OCI-LY3 (cell line): ENCODE measurements at regions not wholly inside any gene's neighbourhood (a gene's known extent, or its start where the extent isn't known, plus 50 kb on each side); places are given as distances from the start of the nearest gene placed in this dataset.

Source experiments
- H2AFZ ChIP-seq: fragments of 200-600, 300-600 bp; shearing (Covaris generic); 2 replicates; pipeline ENCODE4 v1.6.0; 2014; ENCODE audit warnings: antibody characterized with exemption, low read depth, low read length
- H3K27ac ChIP-seq: fragments of 200-600, 300-600 bp; sonication (generic); 2 replicates; pipeline ENCODE4 v1.5.1; 2014; ENCODE audit warnings: mild to moderate bottlenecking, low read length, moderate library complexity, mixed read lengths
- H3K27me3 ChIP-seq: fragments of 200-600, 300-600 bp; sonication (generic); 2 replicates; pipeline ENCODE4 v1.6.1; 2014; ENCODE audit warnings: low read depth, low read length, mixed read lengths
- H3K36me3 ChIP-seq: fragments of 200-600, 300-600 bp; sonication (generic); replicated peaks from 2 replicates; pipeline ENCODE3; 2014; ENCODE audit warnings: low read depth, low read length, mixed read lengths
- H3K4me1 ChIP-seq: fragments of 300-600, 200-600 bp; sonication (generic); 2 replicates; pipeline ENCODE4 v1.6.1; 2014; ENCODE audit warnings: low read length, mixed read lengths
- H3K4me2 ChIP-seq: fragments of 200-600, 300-600 bp; sonication (generic); 2 replicates; pipeline ENCODE4 v1.6.1; 2014; ENCODE audit warnings: low read length, mixed read lengths
- H3K4me3 ChIP-seq: fragments of 300-600, 200-600 bp; sonication (generic); 2 replicates; pipeline ENCODE4 v1.5.1; 2014; ENCODE audit warnings: antibody characterized with exemption, mild to moderate bottlenecking, low read length, moderate library complexity
- H3K79me2 ChIP-seq: fragments of 300-600, 200-600 bp; shearing (Covaris generic); 2 replicates; pipeline ENCODE4 v1.6.1; 2014; ENCODE audit warnings: mild to moderate bottlenecking, low read length, mixed read lengths
- H3K9ac ChIP-seq: fragments of 300-600, 200-600 bp; shearing (Covaris generic); 2 replicates; pipeline ENCODE4 v1.6.0; 2014; ENCODE audit warnings: mild to moderate bottlenecking, low read length, moderate library complexity
- H3K9me3 ChIP-seq: fragments of 200-600, 300-600 bp; shearing (Covaris generic); 2 replicates; pipeline ENCODE4 v1.6.1; 2014; ENCODE audit warnings: low read length, mixed read lengths; ENCODE audit not compliant: insufficient read depth
- H4K20me1 ChIP-seq: fragments of 200-600, 300-600 bp; sonication (generic); 2 replicates; pipeline ENCODE4 v1.6.1; 2016; ENCODE audit warnings: low read length, mixed read lengths; ENCODE audit not compliant: insufficient read depth
- EZH2phosphoT487 ChIP-seq: fragments of 200-600 bp; shearing (Covaris generic); IDR thresholded peaks from 2 replicates; pipeline ENCODE4 v1.6.1; 2018; ENCODE audit warnings: antibody characterized with exemption, mixed run types, low read depth
- TF ChIP-seq, protein P1 (sequence below): fragments of 200-600, 300-600 bp; sonication (generic); IDR thresholded peaks from 2 replicates; pipeline ENCODE4 v1.5.1; 2014; ENCODE audit warnings: antibody characterized with exemption, low read length, low read depth

GRCh38 chr4:27595571-27596360 lies 735.1 kb downstream of the STIM2 start:
- Histone ChIP-seq H3K79me2 (no peaks in the 10 kb centered on the region), H3K9ac (no peak overlapping the region), H3K36me3 (no peaks in the 10 kb centered on the region)

GRCh38 chr4:27602172-27602571 lies 741.5 kb downstream of the STIM2 start:
- Histone ChIP-seq H3K27ac (no peak overlapping the region), H3K27me3 (no peaks in the 10 kb centered on the region), H3K36me3 (no peaks in the 10 kb centered on the region), H4K20me1 (no peaks in the 10 kb centered on the region), H3K9ac (no peak overlapping the region), H3K9me3 (no peaks in the 10 kb centered on the region), H3K4me1 (no peaks in the 10 kb centered on the region), H2AFZ (no peak overlapping the region), H3K4me3 (no peak overlapping the region), H3K4me2 (no peak overlapping the region), H3K79me2 (no peaks in the 10 kb centered on the region)
- TF ChIP-seq EZH2phosphoT487, result no peak
- TF ChIP-seq, protein P1, sequence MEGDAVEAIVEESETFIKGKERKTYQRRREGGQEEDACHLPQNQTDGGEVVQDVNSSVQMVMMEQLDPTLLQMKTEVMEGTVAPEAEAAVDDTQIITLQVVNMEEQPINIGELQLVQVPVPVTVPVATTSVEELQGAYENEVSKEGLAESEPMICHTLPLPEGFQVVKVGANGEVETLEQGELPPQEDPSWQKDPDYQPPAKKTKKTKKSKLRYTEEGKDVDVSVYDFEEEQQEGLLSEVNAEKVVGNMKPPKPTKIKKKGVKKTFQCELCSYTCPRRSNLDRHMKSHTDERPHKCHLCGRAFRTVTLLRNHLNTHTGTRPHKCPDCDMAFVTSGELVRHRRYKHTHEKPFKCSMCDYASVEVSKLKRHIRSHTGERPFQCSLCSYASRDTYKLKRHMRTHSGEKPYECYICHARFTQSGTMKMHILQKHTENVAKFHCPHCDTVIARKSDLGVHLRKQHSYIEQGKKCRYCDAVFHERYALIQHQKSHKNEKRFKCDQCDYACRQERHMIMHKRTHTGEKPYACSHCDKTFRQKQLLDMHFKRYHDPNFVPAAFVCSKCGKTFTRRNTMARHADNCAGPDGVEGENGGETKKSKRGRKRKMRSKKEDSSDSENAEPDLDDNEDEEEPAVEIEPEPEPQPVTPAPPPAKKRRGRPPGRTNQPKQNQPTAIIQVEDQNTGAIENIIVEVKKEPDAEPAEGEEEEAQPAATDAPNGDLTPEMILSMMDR, result no peak

More at GRCh38 chr4:27595571-27596360, 735.1 kb downstream of the STIM2 start:
- no peak overlapping the region for H3K27ac ChIP-seq
- no peaks in the 10 kb centered on the region for H4K20me1 ChIP-seq
- H2AFZ ChIP-seq, result no peak overlapping the region
- H3K4me2 ChIP-seq, result no peak overlapping the region
- no peaks in the 10 kb centered on the region for H3K27me3 ChIP-seq
- TF ChIP-seq, protein P1, result no peak
- TF ChIP-seq EZH2phosphoT487, result no peak
- no peak overlapping the region for H3K4me3 ChIP-seq
- no peaks in the 10 kb centered on the region for H3K4me1 ChIP-seq
- H3K9me3 ChIP-seq, result no peaks in the 10 kb centered on the region

DNA sequence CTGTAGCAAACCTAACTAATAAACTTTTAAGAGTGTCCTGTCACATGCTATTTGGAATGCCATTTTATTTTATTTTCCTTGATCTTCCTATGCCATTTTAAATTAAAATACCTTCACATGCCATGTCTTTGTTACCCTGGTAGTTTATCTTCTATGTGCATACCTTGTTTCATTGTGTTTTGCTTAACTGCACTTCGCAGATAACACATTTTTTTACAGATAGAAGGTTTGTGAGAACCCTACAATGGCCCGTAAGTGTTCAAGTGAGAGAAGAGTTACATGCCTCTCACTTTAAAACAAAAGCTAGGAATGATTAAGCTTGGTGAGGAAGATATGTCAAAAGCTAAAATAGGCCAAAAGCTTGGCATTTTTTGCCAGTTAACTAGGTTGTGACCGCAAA lies 744.1 kb downstream of the STIM2 start:
- Histone ChIP-seq H3K9me3 (no peaks in the 10 kb centered on the region), H3K4me1 (no peaks in the 10 kb centered on the region), H3K4me3 (no peak overlapping the region), H3K79me2 (no peaks in the 10 kb centered on the region), H4K20me1 (no peaks in the 10 kb centered on the region), H3K27me3 (no peaks in the 10 kb centered on the region), H3K27ac (no peak overlapping the region), H3K4me2 (no peak overlapping the region), H3K9ac (no peak overlapping the region), H2AFZ (no peak overlapping the region), H3K36me3 (no peaks in the 10 kb centered on the region)
- TF ChIP-seq EZH2phosphoT487, result no peak
- TF ChIP-seq, protein P1, result no peak

DNA sequence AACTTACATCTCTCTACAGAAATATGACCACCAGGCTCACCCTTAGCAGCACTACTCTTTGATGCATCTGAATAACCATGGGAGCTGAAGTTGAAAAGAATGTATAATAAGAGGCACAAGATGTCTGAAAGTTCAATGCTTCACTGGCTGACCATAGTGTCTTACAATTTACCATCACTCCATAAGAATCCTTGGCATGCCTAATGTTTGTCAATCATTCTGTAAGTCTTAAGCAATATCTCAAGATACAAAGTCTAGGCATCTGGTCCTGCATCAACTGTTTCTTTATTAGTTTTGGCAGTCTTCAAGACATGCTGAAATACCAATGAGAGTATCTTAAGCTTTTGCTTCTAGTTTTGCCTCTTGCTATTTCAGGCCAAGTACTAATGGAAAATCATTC lies 755.5 kb downstream of the STIM2 start:
- no peak overlapping the region for H3K4me2 ChIP-seq
- TF ChIP-seq, protein P1, result no peak
- no peak for TF ChIP-seq EZH2phosphoT487
- H3K27ac ChIP-seq, result no peak overlapping the region
- 0 out of 2 replicates have a peak, but pooled peaks cover 5% of the 10 kb centered on the region for H3K27me3 ChIP-seq
- no peaks in the 10 kb centered on the region for H3K79me2 ChIP-seq
- H3K4me1 ChIP-seq, result no peaks in the 10 kb centered on the region
- no peaks in the 10 kb centered on the region for H3K36me3 ChIP-seq
- H3K4me3 ChIP-seq, result no peak overlapping the region
- H3K9me3 ChIP-seq, result no peaks in the 10 kb centered on the region
- H4K20me1 ChIP-seq, result no peaks in the 10 kb centered on the region
- H3K9ac ChIP-seq, result no peak overlapping the region
- no peak overlapping the region for H2AFZ ChIP-seq
